SK-N-SH (cell line): ENCODE measurements at regions not wholly inside any gene's neighbourhood (a gene's known extent, or its start where the extent isn't known, plus 50 kb on each side); places are given as distances from the start of the nearest gene placed in this dataset.

Experiments
- CTCF ChIA-PET: fragments of 300-600, 350-600 bp; formaldehyde crosslinking; extraction: SDS; loops from one replicate; lab custom pipeline; 2021; lab: Yijun Ruan, JAX
- POLR2A ChIA-PET: fragments of 350-600 bp; sonication (Branson Sonifier 250); formaldehyde crosslinking; extraction: SDS; loops from one replicate; lab custom pipeline; 2020; ENCODE audit warnings: antibody characterized with exemption, inconsistent platforms; lab: Yijun Ruan, JAX
- DNase-seq: peaks from one replicate; pipeline ENCODE4 v3.0.0; 2012
- H2AFZ ChIP-seq: fragments of 200-600 bp; sonication (generic); 2 replicates; pipeline ENCODE4 v1.8.1; 2016; ENCODE audit warnings: antibody characterized with exemption, mild to moderate bottlenecking, low read depth
- H3F3A ChIP-seq: fragments of 200-600 bp; sonication (generic); replicated peaks from 2 replicates; pipeline ENCODE3; 2016; ENCODE audit warnings: antibody characterized with exemption, mild to moderate bottlenecking; ENCODE audit not compliant: insufficient read depth
- H3K27ac ChIP-seq, 2 experiments: fragments of 200-500 bp in 1 of 2; fragments of 200-600 bp in 1 of 2; sonication (Bioruptor generic) in 1 of 2; sonication (generic), shearing (Covaris generic) in 1 of 2; 2 replicates each; pipeline versions ENCODE4 v1.5.1 to v1.6.1; 2014 to 2016; ENCODE audit warnings: low read depth in 2 of 2, inconsistent platforms in 1 of 2, low read length in 1 of 2, mild to moderate bottlenecking in 1 of 2, mixed read lengths in 1 of 2
- H3K27me3 ChIP-seq: fragments of 200-600 bp; sonication (generic), shearing (Covaris generic); 2 replicates; pipeline ENCODE4 v1.6.1; 2016; ENCODE audit warnings: mixed run types; ENCODE audit not compliant: insufficient read depth
- H3K36me3 ChIP-seq, 2 experiments: fragments of 200-500 bp in 1 of 2; fragments of 200-600 bp in 1 of 2; sonication (Bioruptor generic) in 1 of 2; sonication (generic) in 1 of 2; replicated peaks in 1 of 2; 2 replicates each; pipeline versions ENCODE3 to v1.5.1; 2014 to 2016; ENCODE audit warnings: low read length in 1 of 2, mild to moderate bottlenecking in 1 of 2; ENCODE audit not compliant: insufficient read depth in 2 of 2, control insufficient read depth in 1 of 2
- H3K4me1 ChIP-seq, 2 experiments: fragments of 200-500 bp in 1 of 2; fragments of 200-600 bp in 1 of 2; sonication (Bioruptor generic) in 1 of 2; sonication (generic), shearing (Covaris generic) in 1 of 2; 2 replicates each; pipeline versions ENCODE4 v1.5.1 to v1.6.1; 2014 to 2016; ENCODE audit warnings: low read depth in 1 of 2, low read length in 1 of 2, mixed run types in 1 of 2; ENCODE audit not compliant: insufficient read depth in 2 of 2, control insufficient read depth in 1 of 2
- H3K4me2 ChIP-seq: fragments of 200-600 bp; sonication (generic), shearing (Covaris generic); 2 replicates; pipeline ENCODE4 v1.6.1; 2017; ENCODE audit warnings: mixed run types
- H3K4me3 ChIP-seq, 2 experiments: fragments of 200-500 bp in 1 of 2; fragments of 200-600 bp in 1 of 2; sonication (Bioruptor generic) in 1 of 2; sonication (generic), shearing (Covaris generic) in 1 of 2; 2 replicates each; pipeline versions ENCODE4 v1.5.1 to v1.8.1; 2014 to 2016; ENCODE audit warnings: low read depth in 2 of 2, inconsistent platforms in 1 of 2, low read length in 1 of 2, mild to moderate bottlenecking in 1 of 2, mixed read lengths in 1 of 2, moderate library complexity in 1 of 2
- H3K79me2 ChIP-seq: fragments of 200-600 bp; sonication (generic); 2 replicates; pipeline ENCODE4 v1.8.1; 2017; ENCODE audit warnings: mild to moderate bottlenecking; ENCODE audit not compliant: insufficient read depth
- H3K9ac ChIP-seq: fragments of 200-600 bp; sonication (generic); 2 replicates; pipeline ENCODE4 v1.6.1; 2017; ENCODE audit warnings: mixed run types
- H3K9me2 ChIP-seq: fragments of 200-600 bp; sonication (generic); 2 replicates; pipeline ENCODE4 v1.6.1; 2017; ENCODE audit warnings: mixed run types
- H3K9me3 ChIP-seq: fragments of 200-600 bp; sonication (generic); 2 replicates; pipeline ENCODE4 v1.6.1; 2017; ENCODE audit warnings: mixed run types, mild to moderate bottlenecking, moderate library complexity
- H4K20me1 ChIP-seq: fragments of 200-600 bp; sonication (generic); 2 replicates; pipeline ENCODE4 v1.6.1; 2017; ENCODE audit warnings: mild to moderate bottlenecking, mixed run types; ENCODE audit not compliant: insufficient read depth
- EZH2phosphoT487 ChIP-seq: fragments of 200-600 bp; sonication (generic); IDR thresholded peaks from 2 replicates; pipeline ENCODE4 v1.6.1; 2017; ENCODE audit warnings: low read depth, mixed run types, mild to moderate bottlenecking, antibody characterized with exemption, moderate library complexity, borderline replicate concordance
- FOXJ3 ChIP-seq: sonication (generic); formaldehyde crosslinking; IDR thresholded peaks from 2 replicates; pipeline ENCODE4 v1.5.1; 2020; ENCODE audit warnings: mild to moderate bottlenecking, missing genetic modification reagents
- GATA2 ChIP-seq: sonication (generic); formaldehyde crosslinking; IDR thresholded peaks from 2 replicates; pipeline ENCODE4 v1.5.0; 2020; ENCODE audit warnings: mild to moderate bottlenecking, missing genetic modification reagents
- NFIC ChIP-seq: IDR thresholded peaks from 2 replicates; pipeline ENCODE4 v1.4.0; 2012; ENCODE audit warnings: borderline replicate concordance
- NRF1 ChIP-seq: IDR thresholded peaks from 2 replicates; pipeline ENCODE4 v1.6.1; 2012; ENCODE audit warnings: low read depth, mild to moderate bottlenecking, low read length
- RCOR1 ChIP-seq: fragments of 150-350 bp; IDR thresholded peaks from 2 replicates; pipeline ENCODE4 v1.6.1; 2017; ENCODE audit warnings: antibody characterized with exemption, low read length
- RFX5 ChIP-seq: IDR thresholded peaks from 2 replicates; pipeline ENCODE4 v1.6.1; 2012; ENCODE audit warnings: mild to moderate bottlenecking, improper control_type of control experiment, low read length
- SIN3A ChIP-seq: IDR thresholded peaks from 2 replicates; pipeline ENCODE4 v1.6.1; 2012; ENCODE audit warnings: low read depth, mild to moderate bottlenecking, low read length, moderate library complexity, borderline replicate concordance
- TCF12 ChIP-seq: IDR thresholded peaks from 2 replicates; pipeline ENCODE4 v1.4.0; 2012
- WGBS: methylation state at CpG from one replicate; pipeline ENCODE4 v1.1.6; 2017; ENCODE audit warnings: low lambda C conversion rate; 5-methylcytosine and 5-hydroxymethylcytosine counted together
- TF ChIP-seq, protein P1 (sequence below): fragments of 150-350 bp; IDR thresholded peaks from 2 replicates; pipeline ENCODE4 v1.6.1; 2017; ENCODE audit warnings: antibody characterized with exemption, low read length, low read depth, borderline replicate concordance

DNA sequence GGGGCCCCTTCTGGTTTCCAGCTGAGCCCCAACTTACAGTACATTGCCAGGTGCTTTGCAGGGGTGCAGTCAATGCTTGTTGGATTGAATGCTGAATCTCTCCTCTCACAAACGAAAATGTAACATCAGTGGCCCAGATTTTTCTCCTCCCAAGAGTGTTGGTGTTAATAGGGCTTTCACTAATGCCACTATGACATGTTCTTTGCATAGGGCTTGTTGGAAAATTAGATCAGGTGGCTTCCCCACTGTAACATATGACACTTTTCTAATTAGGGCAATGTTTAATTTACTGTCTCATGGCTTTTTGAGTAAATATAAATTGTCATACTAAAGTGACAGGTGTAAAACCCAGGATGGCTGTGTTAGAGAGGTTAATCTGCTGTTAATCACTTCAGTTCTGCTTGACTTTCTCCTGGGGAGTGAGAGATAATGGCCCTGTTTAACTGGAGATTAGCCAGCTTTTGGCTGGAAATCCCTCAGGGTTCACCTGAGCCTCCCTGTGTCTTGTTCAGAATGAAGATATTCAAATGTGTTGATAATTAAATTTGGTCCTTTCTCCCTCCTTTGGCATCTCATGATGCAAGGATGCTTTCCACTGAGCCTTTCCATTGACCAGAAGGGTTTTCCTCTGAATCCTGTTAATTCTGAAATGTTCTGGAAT is 502.3 kb downstream of the RBFOX1 start:
- H3K79me2 ChIP-seq, result no peaks in the 10 kb centered on the region
- POLR2A ChIA-PET, result no interaction called here

DNA sequence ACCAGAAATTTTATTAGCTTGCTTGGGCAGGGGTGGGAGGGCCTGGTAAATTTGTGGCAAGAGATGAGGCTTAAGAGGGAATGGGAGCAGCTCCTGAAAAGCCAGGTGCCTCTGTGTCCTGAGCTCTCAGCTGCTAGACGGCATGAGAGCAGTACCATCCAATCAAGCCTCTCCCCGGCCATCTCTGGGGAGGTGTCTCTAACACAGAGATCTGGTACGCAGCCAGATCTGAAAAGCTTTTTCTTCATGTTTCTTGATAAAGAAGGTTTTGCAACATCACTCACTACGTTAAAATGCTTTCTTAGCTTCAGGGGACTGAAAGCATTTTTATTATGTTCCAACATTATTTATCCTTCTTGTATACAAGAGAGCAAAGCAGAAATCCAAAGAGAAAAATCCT is 488.2 kb downstream of the RBFOX1 start:
- Histone ChIP-seq H3K4me3 (no peak overlapping the region), H3K36me3 (no peaks in the 10 kb centered on the region), H3K9ac (no peak overlapping the region), H3K79me2 (no peaks in the 10 kb centered on the region), H3K27ac (no peak overlapping the region), H3K4me1 (no peaks in the 10 kb centered on the region), H3K27me3 (no peaks in the 10 kb centered on the region), H3K9me3 (no peaks in the 10 kb centered on the region), H3K9me2 (no peaks in the 10 kb centered on the region), H2AFZ (no peak overlapping the region)
- ChIA-PET CTCF (no interaction called here), POLR2A (no interaction called here)
- DNase-seq, result no peak
- WGBS, result 35% methylated on average over 4 of the region's 4 CpGs
- no peak for TF ChIP-seq SIN3A
- TF ChIP-seq NRF1, result no peak
- no peak for TF ChIP-seq EZH2phosphoT487
- TF ChIP-seq FOXJ3 (CRISPR knock-in tag), result no peak
- TF ChIP-seq RCOR1, result no peak
- TF ChIP-seq TCF12, result no peak
- TF ChIP-seq RFX5, result no peak
- TF ChIP-seq, protein P1, sequence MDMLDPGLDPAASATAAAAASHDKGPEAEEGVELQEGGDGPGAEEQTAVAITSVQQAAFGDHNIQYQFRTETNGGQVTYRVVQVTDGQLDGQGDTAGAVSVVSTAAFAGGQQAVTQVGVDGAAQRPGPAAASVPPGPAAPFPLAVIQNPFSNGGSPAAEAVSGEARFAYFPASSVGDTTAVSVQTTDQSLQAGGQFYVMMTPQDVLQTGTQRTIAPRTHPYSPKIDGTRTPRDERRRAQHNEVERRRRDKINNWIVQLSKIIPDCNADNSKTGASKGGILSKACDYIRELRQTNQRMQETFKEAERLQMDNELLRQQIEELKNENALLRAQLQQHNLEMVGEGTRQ, result no peak
- TF ChIP-seq, all 33 proteins: peak for 0
- no peaks in the 10 kb centered on the region for H3F3A ChIP-seq
- no peaks in the 10 kb centered on the region for H4K20me1 ChIP-seq
- H3K4me2 ChIP-seq, result no peak overlapping the region

More for the DNA sequence above, 502.3 kb downstream of the RBFOX1 start:
- Histone ChIP-seq H4K20me1 (no peaks in the 10 kb centered on the region), H3K9ac (no peak overlapping the region), H3K4me3 (no peak overlapping the region), H3K27ac (no peak overlapping the region), H3F3A (no peaks in the 10 kb centered on the region), H3K27me3 (no peaks in the 10 kb centered on the region), H3K9me2 (no peaks in the 10 kb centered on the region), H3K4me1 (no peaks in the 10 kb centered on the region), H3K36me3 (no peaks in the 10 kb centered on the region), H3K9me3 (0 out of 2 replicates have a peak, but pooled peaks cover 3% of the 10 kb centered on the region), H3K4me2 (no peak overlapping the region), H2AFZ (no peak overlapping the region)
- WGBS, result 0% methylated on average over 1 of the region's 1 CpG
- TF ChIP-seq GATA2 (CRISPR knock-in tag) (no peak), NFIC (no peak)
- CTCF ChIA-PET, result interaction anchor here (1.4 kb wide), 1 partner anchor 85 kb away, joined by 3 read pairs; no protein-coding TSS in a partner anchor
- DNase-seq, result no peak
